ENCODE measurements at regions not wholly inside any gene's neighbourhood (a gene's known extent, or its start where the extent isn't known, plus 50 kb on each side); places are given as distances from the start of the nearest gene placed in this dataset.

- Histone ChIP-seq H3K4me1 (ENCODE audit: insufficient read depth, insufficient read length) (no peaks in the 10 kb centered on the region), H3K36me3 (ENCODE audit: insufficient read depth, insufficient read length, low read length) (no peaks in the 10 kb centered on the region), H3K9ac (ENCODE audit: insufficient read length, low read depth) (no peak overlapping the region), H3K27me3 (ENCODE audit: insufficient read depth, insufficient read length) (no peaks in the 10 kb centered on the region), H3K4me3 (ENCODE audit: insufficient read length, low read depth) (no peak overlapping the region), H3K9me3 (ENCODE audit: insufficient read depth, low read length) (peaks cover 6% of the 10 kb centered on the region; the same call in 1 of the 2 replicates)
- no peak for DNase-seq (ENCODE audit: low read depth, low spot score)
- TF ChIP-seq ZNF274 (IDR thresholded peaks at IDR 0.05; ENCODE audit: low read depth, low read length) (no peak), YY1 (IDR thresholded peaks at IDR 0.05; ENCODE audit: insufficient read depth, insufficient read length) (no peak), SUZ12 (IDR thresholded peaks at IDR 0.05; ENCODE audit: extremely low read depth, insufficient read depth, insufficient read length) (no peak)
Measured at GRCh38 chr2:19710230-19710629, 191.6 kb downstream of the TTC32 start.

GRCh38 chr2:19709553-19709952 is 192.2 kb downstream of the TTC32 start:
- Histone ChIP-seq H3K4me3 (ENCODE audit: insufficient read length, low read depth) (no peak overlapping the region), H3K9me3 (ENCODE audit: insufficient read depth, low read length) (peaks cover 6% of the 10 kb centered on the region; the same call in 1 of the 2 replicates), H3K9ac (ENCODE audit: insufficient read length, low read depth) (no peak overlapping the region), H3K27me3 (ENCODE audit: insufficient read depth, insufficient read length) (no peaks in the 10 kb centered on the region), H3K36me3 (ENCODE audit: insufficient read depth, insufficient read length, low read length) (no peaks in the 10 kb centered on the region), H3K4me1 (ENCODE audit: insufficient read depth, insufficient read length) (no peaks in the 10 kb centered on the region)
- no peak for DNase-seq (ENCODE audit: low read depth, low spot score)
- TF ChIP-seq YY1 (IDR thresholded peaks at IDR 0.05; ENCODE audit: insufficient read depth, insufficient read length) (no peak), ZNF274 (IDR thresholded peaks at IDR 0.05; ENCODE audit: low read depth, low read length) (no peak), SUZ12 (IDR thresholded peaks at IDR 0.05; ENCODE audit: extremely low read depth, insufficient read depth, insufficient read length) (no peak)

GRCh38 chr2:19708776-19709175 is 193.0 kb downstream of the TTC32 start:
- H3K27me3 ChIP-seq (ENCODE audit: insufficient read depth, insufficient read length), result no peaks in the 10 kb centered on the region
- no peak for DNase-seq (ENCODE audit: low read depth, low spot score)
- H3K4me1 ChIP-seq (ENCODE audit: insufficient read depth, insufficient read length), result no peaks in the 10 kb centered on the region
- peaks cover 6% of the 10 kb centered on the region; the same call in 1 of the 2 replicates for H3K9me3 ChIP-seq (ENCODE audit: insufficient read depth, low read length)
- no peak overlapping the region for H3K9ac ChIP-seq (ENCODE audit: insufficient read length, low read depth)
- no peak for TF ChIP-seq ZNF274 (IDR thresholded peaks at IDR 0.05; ENCODE audit: low read depth, low read length)
- H3K36me3 ChIP-seq (ENCODE audit: insufficient read depth, insufficient read length, low read length), result no peaks in the 10 kb centered on the region
- H3K4me3 ChIP-seq (ENCODE audit: insufficient read length, low read depth), result no peak overlapping the region

GRCh38 chr2:19706332-19706731 is 195.5 kb downstream of the TTC32 start:
- no peak for TF ChIP-seq ZNF274 (IDR thresholded peaks at IDR 0.05; ENCODE audit: low read depth, low read length)
- TF ChIP-seq SUZ12 (IDR thresholded peaks at IDR 0.05; ENCODE audit: extremely low read depth, insufficient read depth, insufficient read length), result no peak
- no peak for TF ChIP-seq YY1 (IDR thresholded peaks at IDR 0.05; ENCODE audit: insufficient read depth, insufficient read length)
- H3K4me1 ChIP-seq (ENCODE audit: insufficient read depth, insufficient read length), result no peaks in the 10 kb centered on the region
- no peak for DNase-seq (ENCODE audit: low read depth, low spot score)
- no peak overlapping the region for H3K4me3 ChIP-seq (ENCODE audit: insufficient read length, low read depth)
- H3K9ac ChIP-seq (ENCODE audit: insufficient read length, low read depth), result no peak overlapping the region
- peaks cover 6% of the 10 kb centered on the region; the same call in 1 of the 2 replicates for H3K9me3 ChIP-seq (ENCODE audit: insufficient read depth, low read length)
- H3K36me3 ChIP-seq (ENCODE audit: insufficient read depth, insufficient read length, low read length), result no peaks in the 10 kb centered on the region
- H3K27me3 ChIP-seq (ENCODE audit: insufficient read depth, insufficient read length), result no peaks in the 10 kb centered on the region

- no peaks in the 10 kb centered on the region for H3K4me1 ChIP-seq (ENCODE audit: insufficient read depth, insufficient read length)
- no peak overlapping the region for H3K9ac ChIP-seq (ENCODE audit: insufficient read length, low read depth)
- no peaks in the 10 kb centered on the region for H3K27me3 ChIP-seq (ENCODE audit: insufficient read depth, insufficient read length)
- DNase-seq (ENCODE audit: low read depth, low spot score), result no peak
- TF ChIP-seq ZNF274 (IDR thresholded peaks at IDR 0.05; ENCODE audit: low read depth, low read length), result no peak
- TF ChIP-seq SUZ12 (IDR thresholded peaks at IDR 0.05; ENCODE audit: extremely low read depth, insufficient read depth, insufficient read length), result no peak
- TF ChIP-seq YY1 (IDR thresholded peaks at IDR 0.05; ENCODE audit: insufficient read depth, insufficient read length), result no peak
- H3K4me3 ChIP-seq (ENCODE audit: insufficient read length, low read depth), result no peak overlapping the region
- H3K9me3 ChIP-seq (ENCODE audit: insufficient read depth, low read length), result peaks cover 7% of the 10 kb centered on the region; the same call in 1 of the 2 replicates
- H3K36me3 ChIP-seq (ENCODE audit: insufficient read depth, insufficient read length, low read length), result no peaks in the 10 kb centered on the region
Measured at GRCh38 chr2:19702267-19702666, 199.5 kb downstream of the TTC32 start.

- peaks cover 12% of the 10 kb centered on the region; the same call in 1 of the 2 replicates for H3K9me3 ChIP-seq (ENCODE audit: insufficient read depth, low read length)
- H3K4me3 ChIP-seq (ENCODE audit: insufficient read length, low read depth), result no peak overlapping the region
- H3K27me3 ChIP-seq (ENCODE audit: insufficient read depth, insufficient read length), result no peaks in the 10 kb centered on the region
- TF ChIP-seq SUZ12 (IDR thresholded peaks at IDR 0.05; ENCODE audit: extremely low read depth, insufficient read depth, insufficient read length), result no peak
- TF ChIP-seq ZNF274 (IDR thresholded peaks at IDR 0.05; ENCODE audit: low read depth, low read length), result no peak
- no peak for TF ChIP-seq YY1 (IDR thresholded peaks at IDR 0.05; ENCODE audit: insufficient read depth, insufficient read length)
- no peak overlapping the region for H3K9ac ChIP-seq (ENCODE audit: insufficient read length, low read depth)
- H3K36me3 ChIP-seq (ENCODE audit: insufficient read depth, insufficient read length, low read length), result no peaks in the 10 kb centered on the region
- no peaks in the 10 kb centered on the region for H3K4me1 ChIP-seq (ENCODE audit: insufficient read depth, insufficient read length)
- DNase-seq (ENCODE audit: low read depth, low spot score), result no peak
Measured at GRCh38 chr2:19700861-19701585, 200.8 kb downstream of the TTC32 start.

GRCh38 chr2:19697131-19697530 is 204.7 kb downstream of the TTC32 start:
- DNase-seq (ENCODE audit: low read depth, low spot score), result no peak
- peaks cover 12% of the 10 kb centered on the region; the same call in 1 of the 2 replicates for H3K9me3 ChIP-seq (ENCODE audit: insufficient read depth, low read length)

More at GRCh38 chr2:19697131-19697530, 204.7 kb downstream of the TTC32 start:
- no peak for TF ChIP-seq YY1 (IDR thresholded peaks at IDR 0.05; ENCODE audit: insufficient read depth, insufficient read length)
- no peak for TF ChIP-seq ZNF274 (IDR thresholded peaks at IDR 0.05; ENCODE audit: low read depth, low read length)
- Histone ChIP-seq H3K27me3 (ENCODE audit: insufficient read depth, insufficient read length) (no peaks in the 10 kb centered on the region), H3K36me3 (ENCODE audit: insufficient read depth, insufficient read length, low read length) (no peaks in the 10 kb centered on the region), H3K9ac (ENCODE audit: insufficient read length, low read depth) (no peak overlapping the region), H3K4me1 (ENCODE audit: insufficient read depth, insufficient read length) (no peaks in the 10 kb centered on the region), H3K4me3 (ENCODE audit: insufficient read length, low read depth) (no peak overlapping the region)
